ENCODE measurements at regions not wholly inside any gene's neighbourhood (a gene's known extent, or its start where the extent isn't known, plus 50 kb on each side); places are given as distances from the start of the nearest gene placed in this dataset.

- TF ChIP-seq CTCF (IDR thresholded peaks at IDR 0.05; ENCODE audit: borderline replicate concordance, extremely low read depth, low read length, poor library complexity, severe bottlenecking) (no peak), EZH2 (IDR thresholded peaks at IDR 0.05; ENCODE audit: borderline replicate concordance, low read depth, low read length, severe bottlenecking) (no peak)
Observed at GRCh38 chr4:180909279-180909678, 1333.9 kb upstream of the TENM3 start.
